SK-N-SH (cell line): ENCODE measurements at regions not wholly inside any gene's neighbourhood (a gene's known extent, or its start where the extent isn't known, plus 50 kb on each side); places are given as distances from the start of the nearest gene placed in this dataset.

Experiments
- CTCF ChIA-PET: fragments of 300-600, 350-600 bp; formaldehyde crosslinking; extraction: SDS; loops from one replicate; lab custom pipeline; 2021; lab: Yijun Ruan, JAX
- POLR2A ChIA-PET: fragments of 350-600 bp; sonication (Branson Sonifier 250); formaldehyde crosslinking; extraction: SDS; loops from one replicate; lab custom pipeline; 2020; ENCODE audit warnings: antibody characterized with exemption, inconsistent platforms; lab: Yijun Ruan, JAX
- DNase-seq: peaks from one replicate; pipeline ENCODE4 v3.0.0; 2012
- H2AFZ ChIP-seq: fragments of 200-600 bp; sonication (generic); 2 replicates; pipeline ENCODE4 v1.8.1; 2016; ENCODE audit warnings: antibody characterized with exemption, mild to moderate bottlenecking, low read depth
- H3F3A ChIP-seq: fragments of 200-600 bp; sonication (generic); replicated peaks from 2 replicates; pipeline ENCODE3; 2016; ENCODE audit warnings: antibody characterized with exemption, mild to moderate bottlenecking; ENCODE audit not compliant: insufficient read depth
- H3K27ac ChIP-seq, 2 experiments: fragments of 200-500 bp in 1 of 2; fragments of 200-600 bp in 1 of 2; sonication (Bioruptor generic) in 1 of 2; sonication (generic), shearing (Covaris generic) in 1 of 2; 2 replicates each; pipeline versions ENCODE4 v1.5.1 to v1.6.1; 2014 to 2016; ENCODE audit warnings: low read depth in 2 of 2, inconsistent platforms in 1 of 2, low read length in 1 of 2, mild to moderate bottlenecking in 1 of 2, mixed read lengths in 1 of 2
- H3K27me3 ChIP-seq: fragments of 200-600 bp; sonication (generic), shearing (Covaris generic); 2 replicates; pipeline ENCODE4 v1.6.1; 2016; ENCODE audit warnings: mixed run types; ENCODE audit not compliant: insufficient read depth
- H3K36me3 ChIP-seq, 2 experiments: fragments of 200-500 bp in 1 of 2; fragments of 200-600 bp in 1 of 2; sonication (Bioruptor generic) in 1 of 2; sonication (generic) in 1 of 2; replicated peaks in 1 of 2; 2 replicates each; pipeline versions ENCODE3 to v1.5.1; 2014 to 2016; ENCODE audit warnings: low read length in 1 of 2, mild to moderate bottlenecking in 1 of 2; ENCODE audit not compliant: insufficient read depth in 2 of 2, control insufficient read depth in 1 of 2
- H3K4me1 ChIP-seq, 2 experiments: fragments of 200-500 bp in 1 of 2; fragments of 200-600 bp in 1 of 2; sonication (Bioruptor generic) in 1 of 2; sonication (generic), shearing (Covaris generic) in 1 of 2; 2 replicates each; pipeline versions ENCODE4 v1.5.1 to v1.6.1; 2014 to 2016; ENCODE audit warnings: low read depth in 1 of 2, low read length in 1 of 2, mixed run types in 1 of 2; ENCODE audit not compliant: insufficient read depth in 2 of 2, control insufficient read depth in 1 of 2
- H3K4me2 ChIP-seq: fragments of 200-600 bp; sonication (generic), shearing (Covaris generic); 2 replicates; pipeline ENCODE4 v1.6.1; 2017; ENCODE audit warnings: mixed run types
- H3K4me3 ChIP-seq, 2 experiments: fragments of 200-500 bp in 1 of 2; fragments of 200-600 bp in 1 of 2; sonication (Bioruptor generic) in 1 of 2; sonication (generic), shearing (Covaris generic) in 1 of 2; 2 replicates each; pipeline versions ENCODE4 v1.5.1 to v1.8.1; 2014 to 2016; ENCODE audit warnings: low read depth in 2 of 2, inconsistent platforms in 1 of 2, low read length in 1 of 2, mild to moderate bottlenecking in 1 of 2, mixed read lengths in 1 of 2, moderate library complexity in 1 of 2
- H3K79me2 ChIP-seq: fragments of 200-600 bp; sonication (generic); 2 replicates; pipeline ENCODE4 v1.8.1; 2017; ENCODE audit warnings: mild to moderate bottlenecking; ENCODE audit not compliant: insufficient read depth
- H3K9ac ChIP-seq: fragments of 200-600 bp; sonication (generic); 2 replicates; pipeline ENCODE4 v1.6.1; 2017; ENCODE audit warnings: mixed run types
- H3K9me2 ChIP-seq: fragments of 200-600 bp; sonication (generic); 2 replicates; pipeline ENCODE4 v1.6.1; 2017; ENCODE audit warnings: mixed run types
- H3K9me3 ChIP-seq: fragments of 200-600 bp; sonication (generic); 2 replicates; pipeline ENCODE4 v1.6.1; 2017; ENCODE audit warnings: mixed run types, mild to moderate bottlenecking, moderate library complexity
- H4K20me1 ChIP-seq: fragments of 200-600 bp; sonication (generic); 2 replicates; pipeline ENCODE4 v1.6.1; 2017; ENCODE audit warnings: mild to moderate bottlenecking, mixed run types; ENCODE audit not compliant: insufficient read depth
- CHD2 ChIP-seq: fragments of 150-350 bp; IDR thresholded peaks from 2 replicates; pipeline ENCODE4 v1.6.1; 2018; ENCODE audit warnings: low read length; ENCODE audit not compliant: partially characterized antibody
- EZH2phosphoT487 ChIP-seq: fragments of 200-600 bp; sonication (generic); IDR thresholded peaks from 2 replicates; pipeline ENCODE4 v1.6.1; 2017; ENCODE audit warnings: low read depth, mixed run types, mild to moderate bottlenecking, antibody characterized with exemption, moderate library complexity, borderline replicate concordance
- FOXJ3 ChIP-seq: sonication (generic); formaldehyde crosslinking; IDR thresholded peaks from 2 replicates; pipeline ENCODE4 v1.5.1; 2020; ENCODE audit warnings: mild to moderate bottlenecking, missing genetic modification reagents
- FOXM1 ChIP-seq: IDR thresholded peaks from 2 replicates; pipeline ENCODE4 v1.4.0; 2012; ENCODE audit warnings: low read depth, mild to moderate bottlenecking
- GABPA ChIP-seq: IDR thresholded peaks from 2 replicates; pipeline ENCODE4 v1.4.0; 2012; ENCODE audit warnings: low read depth, mild to moderate bottlenecking
- IRF3 ChIP-seq: fragments of 150-350 bp; IDR thresholded peaks from 2 replicates; pipeline ENCODE4 v1.6.1; 2016; ENCODE audit warnings: mild to moderate bottlenecking, low read depth, low read length
- JUND ChIP-seq: IDR thresholded peaks from 2 replicates; pipeline ENCODE4 v1.4.0; 2012
- MXI1 ChIP-seq: IDR thresholded peaks from 2 replicates; pipeline ENCODE4 v1.6.1; 2012; ENCODE audit warnings: mild to moderate bottlenecking, low read depth, low read length, improper control_type of control experiment
- NFIC ChIP-seq: IDR thresholded peaks from 2 replicates; pipeline ENCODE4 v1.4.0; 2012; ENCODE audit warnings: borderline replicate concordance
- NRF1 ChIP-seq: IDR thresholded peaks from 2 replicates; pipeline ENCODE4 v1.6.1; 2012; ENCODE audit warnings: low read depth, mild to moderate bottlenecking, low read length
- PBX3 ChIP-seq: IDR thresholded peaks from 2 replicates; pipeline ENCODE4; 2012
- RAD21 ChIP-seq: IDR thresholded peaks from 2 replicates; pipeline ENCODE4 v1.6.1; 2012; ENCODE audit warnings: mild to moderate bottlenecking, low read length
- RCOR1 ChIP-seq: fragments of 150-350 bp; IDR thresholded peaks from 2 replicates; pipeline ENCODE4 v1.6.1; 2017; ENCODE audit warnings: antibody characterized with exemption, low read length
- RXRA ChIP-seq: IDR thresholded peaks from 2 replicates; pipeline ENCODE4 v1.4.0; 2012; ENCODE audit warnings: low read depth, mild to moderate bottlenecking, borderline replicate concordance
- SIN3A ChIP-seq: IDR thresholded peaks from 2 replicates; pipeline ENCODE4 v1.6.1; 2012; ENCODE audit warnings: low read depth, mild to moderate bottlenecking, low read length, moderate library complexity, borderline replicate concordance
- TCF12 ChIP-seq: IDR thresholded peaks from 2 replicates; pipeline ENCODE4 v1.4.0; 2012
- YY1 ChIP-seq: IDR thresholded peaks from 2 replicates; pipeline ENCODE4 v1.4.0; 2012; ENCODE audit warnings: low read depth, mild to moderate bottlenecking
- WGBS: methylation state at CpG from one replicate; pipeline ENCODE4 v1.1.6; 2017; ENCODE audit warnings: low lambda C conversion rate; 5-methylcytosine and 5-hydroxymethylcytosine counted together

- TF ChIP-seq YY1: no peak
- TF ChIP-seq IRF3: no peak
- TF ChIP-seq TCF12: no peak
- no peak for TF ChIP-seq PBX3
Measured at GRCh38 chr4:30854531-30854930, 134.4 kb downstream of the PCDH7 start (continued).

GRCh38 chr4:30855232-30855631, 135.1 kb downstream of the PCDH7 start:
- DNase-seq: no peak
- CTCF ChIA-PET: interaction anchor here (0.7 kb wide), 1 partner anchor 11 kb away, joined by 3 read pairs; no protein-coding TSS in a partner anchor
- Histone ChIP-seq H3K4me1 (peaks cover 0 to 2% of the 10 kb centered on the region in 2 experiments; a peak in 1 of 4 replicates), H3K4me2 (no peak overlapping the region), H3K27ac (no peak overlapping the region), H3F3A (no peaks in the 10 kb centered on the region), H4K20me1 (no peaks in the 10 kb centered on the region), H3K9me3 (no peaks in the 10 kb centered on the region), H3K27me3 (no peaks in the 10 kb centered on the region), H3K79me2 (no peaks in the 10 kb centered on the region), H3K9me2 (no peaks in the 10 kb centered on the region), H3K9ac (no peak overlapping the region), H2AFZ (no peak overlapping the region), H3K36me3 (no peaks in the 10 kb centered on the region), H3K4me3 (no peak overlapping the region)
- no peak for TF ChIP-seq EZH2phosphoT487
- no peak for TF ChIP-seq RCOR1
- no peak for TF ChIP-seq RXRA
- WGBS: 75% methylated on average over 3 of the region's 3 CpGs
- POLR2A ChIA-PET: no interaction called here

GRCh38 chr4:30856795-30857564, 136.8 kb downstream of the PCDH7 start:
- no peaks in the 10 kb centered on the region for H4K20me1 ChIP-seq
- H3K27me3 ChIP-seq: no peaks in the 10 kb centered on the region
- H3K36me3 ChIP-seq: no peaks in the 10 kb centered on the region
- no peaks in the 10 kb centered on the region for H3K79me2 ChIP-seq
- CTCF ChIA-PET: interaction anchor here (1.1 kb wide), 1 partner anchor 100 kb away, joined by 3 read pairs; no protein-coding TSS in a partner anchor
- TF ChIP-seq NRF1: no peak
- no peak for TF ChIP-seq GABPA
- TF ChIP-seq MXI1: no peak
- TF ChIP-seq FOXM1: no peak
- no peak for TF ChIP-seq CHD2
- no peak for TF ChIP-seq RAD21
- no peak for TF ChIP-seq FOXJ3
- no peak for TF ChIP-seq RCOR1
- no peak for TF ChIP-seq SIN3A
- TF ChIP-seq NFIC: no peak
- TF ChIP-seq JUND: no peak
- H3K4me3 ChIP-seq: no peak overlapping the region
- H3K9ac ChIP-seq: no peak overlapping the region
- no peaks in the 10 kb centered on the region for H3F3A ChIP-seq
- DNase-seq: no peak
- H3K9me3 ChIP-seq: no peaks in the 10 kb centered on the region
- peak overlapping the region in 1 of 2 experiments; percentile 86; a peak in 1 of 4 replicates for H3K27ac ChIP-seq
- H2AFZ ChIP-seq: no peak overlapping the region
- POLR2A ChIA-PET: no interaction called here
- no peak overlapping the region for H3K4me2 ChIP-seq
- H3K4me1 ChIP-seq: peaks cover 0 to 2% of the 10 kb centered on the region in 2 experiments; a peak in 2 of 4 replicates
- no peaks in the 10 kb centered on the region for H3K9me2 ChIP-seq
- 38% methylated on average over 6 of the region's 6 CpGs for WGBS
